A673 (cell line): ENCODE measurements at regions not wholly inside any gene's neighbourhood (a gene's known extent, or its start where the extent isn't known, plus 50 kb on each side); places are given as distances from the start of the nearest gene placed in this dataset.

Source experiments
- CTCF ChIP-seq: fragments of 300-800, 200-600 bp; sonication (generic); conservative IDR thresholded peaks from 2 replicates; pipeline ENCODE4 v1.5.1; 2017; ENCODE audit warnings: low read depth, mild to moderate bottlenecking, antibody characterized with exemption, low read length, moderate library complexity, mixed read lengths
- EZH2 ChIP-seq: fragments of 200-600 bp; sonication (generic); IDR thresholded peaks from 2 replicates; pipeline ENCODE4 v1.6.1; 2017; ENCODE audit warnings: borderline replicate concordance, low read depth, mild to moderate bottlenecking, mixed read lengths, antibody characterized with exemption, low read length; ENCODE audit not compliant: poor library complexity, severe bottlenecking

- no peak for TF ChIP-seq CTCF
- TF ChIP-seq EZH2: no peak
These were observed 479.4 kb downstream of the KCNT2 start for GRCh38 chr1:196128835-196129234.
